ENCODE measurements at regions not wholly inside any gene's neighbourhood (a gene's known extent, or its start where the extent isn't known, plus 50 kb on each side); places are given as distances from the start of the nearest gene placed in this dataset.
A peak's percentile ranks its signal among the peaks of the same experiment; 100 is the strongest.

DNA sequence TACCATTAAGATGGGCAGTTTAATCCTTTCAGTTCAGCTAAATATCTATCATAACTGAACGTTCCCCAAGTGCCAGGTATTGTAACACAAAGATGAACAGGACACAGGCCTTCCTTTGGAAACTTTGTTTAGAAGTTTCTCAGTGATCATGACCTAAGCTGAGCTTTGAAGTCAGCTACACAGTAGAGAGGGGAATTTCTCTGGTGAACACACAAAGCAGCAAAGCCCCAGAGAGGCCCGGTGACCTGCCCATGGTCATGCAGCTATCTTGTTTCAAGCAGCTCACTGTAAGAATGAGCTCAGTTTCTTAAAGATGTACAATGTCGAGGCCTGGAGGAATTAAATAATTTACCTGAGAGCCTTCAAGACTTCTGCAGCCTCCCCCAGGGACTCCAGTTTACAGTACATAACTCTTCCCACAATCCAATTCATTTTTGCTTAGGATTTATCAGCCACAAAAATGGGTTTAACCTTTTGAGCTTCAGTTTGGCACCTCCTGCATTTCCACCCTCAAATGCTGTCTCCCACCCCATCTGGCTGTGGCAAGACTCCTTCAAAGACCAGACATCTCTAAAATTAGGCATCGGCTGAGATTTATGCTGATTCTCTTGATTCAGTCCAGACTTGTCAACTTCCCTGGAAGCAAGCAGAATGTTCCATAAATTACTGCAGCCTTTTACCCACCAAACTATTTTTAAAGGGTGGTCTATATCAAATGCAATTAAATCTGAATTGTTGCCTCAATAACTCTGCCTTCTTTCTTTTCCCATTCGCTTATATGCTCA, 325.6 kb downstream of the TXNL1 start:
- DNase-seq: no peak

DNA sequence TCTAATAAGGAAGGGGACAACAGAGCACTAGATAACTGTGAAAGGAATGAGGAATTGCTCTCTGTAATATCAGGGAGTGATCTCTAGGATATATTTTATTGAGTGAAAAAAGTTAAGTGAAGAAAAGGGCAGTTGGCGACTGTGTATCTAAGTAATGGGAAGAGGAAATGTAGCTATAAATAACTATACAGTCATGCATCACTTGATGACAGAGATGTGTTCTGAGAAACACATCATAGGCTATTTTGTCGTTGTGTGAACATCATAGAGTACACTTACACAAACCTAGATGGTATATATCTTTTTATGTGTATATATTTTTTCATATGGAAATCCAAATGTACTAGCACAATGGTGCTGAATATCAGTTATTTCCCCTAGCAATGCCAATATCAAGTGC, 329.3 kb downstream of the TXNL1 start:
- peak; percentile 44 for DNase-seq

- DNase-seq: no peak
Observed at GRCh38 chr18:56307354-56308170, 330.8 kb downstream of the TXNL1 start.

DNA sequence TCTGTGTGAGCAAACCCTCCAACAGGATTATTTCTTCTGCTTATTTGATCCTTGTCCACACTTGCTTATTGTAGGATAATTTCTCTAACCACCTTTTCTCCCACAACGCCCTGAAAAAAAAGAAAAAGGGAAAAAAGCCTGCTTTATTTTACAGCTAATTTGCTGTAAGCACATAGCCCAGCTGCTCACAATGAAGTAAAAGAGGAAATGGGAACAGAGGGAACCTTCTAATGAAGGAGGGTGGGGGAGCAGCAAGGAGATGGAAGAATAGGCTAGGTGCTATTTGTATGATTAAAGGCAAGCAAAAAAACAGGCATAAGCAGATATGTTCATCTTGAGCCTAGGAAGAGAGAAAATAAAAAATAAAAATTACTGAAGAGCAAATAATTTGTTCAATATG, 331.6 kb downstream of the TXNL1 start:
- no peak for DNase-seq

- peak; percentile 36 for DNase-seq
Observed at GRCh38 chr18:56305583-56305982, 332.8 kb downstream of the TXNL1 start.

GRCh38 chr18:56302156-56302555, 336.2 kb downstream of the TXNL1 start:
- no peak for DNase-seq

DNA sequence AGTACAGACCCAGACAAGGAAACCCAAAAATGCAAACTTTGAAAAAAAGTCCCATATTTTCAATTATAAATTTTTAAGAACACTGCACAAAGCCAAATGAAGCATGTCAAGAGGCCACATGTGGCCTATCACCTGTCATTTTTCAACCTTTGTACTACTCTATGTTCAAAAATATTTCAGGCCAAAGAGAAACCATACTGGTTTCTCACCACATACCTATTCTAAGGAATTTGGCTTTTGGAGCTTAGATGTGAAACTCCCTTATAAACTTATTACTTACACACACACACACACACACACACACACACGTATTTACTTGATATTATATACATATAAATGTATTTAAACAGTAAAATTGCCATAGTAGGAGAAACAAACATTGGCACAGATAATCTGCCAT, 338.7 kb downstream of the TXNL1 start:
- DNase-seq: no peak

DNA sequence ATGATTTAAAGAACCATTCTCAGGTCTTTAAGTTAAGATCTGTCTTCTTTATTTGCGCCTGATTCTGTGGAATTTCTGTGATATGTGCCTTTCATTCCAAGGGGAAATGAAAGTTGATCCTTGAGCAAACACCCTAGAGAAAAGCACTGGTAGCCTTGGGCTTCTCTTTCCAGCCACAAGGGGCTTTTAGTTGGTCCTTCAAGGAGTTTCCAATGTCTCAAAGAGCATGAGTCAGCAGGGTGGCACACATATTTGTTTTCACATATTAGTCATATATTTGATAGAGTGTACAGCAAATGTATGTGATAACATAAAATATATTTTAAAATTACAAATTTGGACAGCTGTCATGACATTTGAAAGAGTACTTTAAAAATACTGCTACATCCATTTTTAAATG, 339.5 kb downstream of the TXNL1 start:
- peak; percentile 86 for DNase-seq

DNA sequence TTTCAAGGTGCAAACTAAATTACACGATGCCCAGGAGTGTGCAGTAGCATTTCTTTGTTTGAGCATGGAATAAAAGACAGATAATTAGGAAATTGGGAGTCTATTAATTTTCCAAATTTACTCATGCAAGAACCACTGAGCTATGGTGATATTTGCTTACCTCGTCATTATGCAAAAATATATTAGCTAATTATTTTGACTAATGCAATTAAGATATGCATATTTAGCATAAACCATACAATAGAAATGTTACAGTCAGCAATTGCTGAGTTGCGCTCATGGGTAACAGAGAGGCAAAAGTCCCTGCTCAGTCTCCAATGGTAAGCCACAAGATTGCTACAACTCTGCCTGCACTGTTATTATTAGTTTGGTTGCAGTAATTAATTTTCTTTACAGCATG, 342.0 kb downstream of the TXNL1 start:
- no peak for DNase-seq

GRCh38 chr18:56294484-56295183, 343.8 kb downstream of the TXNL1 start:
- DNase-seq: peak; percentile 30

DNA sequence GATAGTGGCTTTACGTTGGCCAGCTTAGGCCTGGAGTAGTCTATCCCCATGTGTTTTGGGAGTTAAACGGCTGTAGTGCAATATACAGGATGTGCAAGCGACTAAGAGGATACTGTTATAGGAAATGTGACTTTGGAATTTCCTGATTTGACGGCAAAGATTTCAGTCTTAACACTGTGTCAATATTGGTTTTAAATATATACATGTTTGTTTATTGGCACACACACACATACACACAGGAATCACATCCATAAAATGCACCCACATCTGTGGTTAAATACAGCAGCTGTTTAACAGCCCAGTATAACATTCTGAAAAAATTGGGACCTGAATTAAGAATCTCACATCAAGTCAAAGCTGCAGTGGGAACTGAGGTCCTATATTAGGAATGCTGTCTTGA, 347.1 kb downstream of the TXNL1 start:
- DNase-seq: no peak

GRCh38 chr18:56289381-56289780, 349.0 kb downstream of the TXNL1 start:
- peak; percentile 70 for DNase-seq

DNA sequence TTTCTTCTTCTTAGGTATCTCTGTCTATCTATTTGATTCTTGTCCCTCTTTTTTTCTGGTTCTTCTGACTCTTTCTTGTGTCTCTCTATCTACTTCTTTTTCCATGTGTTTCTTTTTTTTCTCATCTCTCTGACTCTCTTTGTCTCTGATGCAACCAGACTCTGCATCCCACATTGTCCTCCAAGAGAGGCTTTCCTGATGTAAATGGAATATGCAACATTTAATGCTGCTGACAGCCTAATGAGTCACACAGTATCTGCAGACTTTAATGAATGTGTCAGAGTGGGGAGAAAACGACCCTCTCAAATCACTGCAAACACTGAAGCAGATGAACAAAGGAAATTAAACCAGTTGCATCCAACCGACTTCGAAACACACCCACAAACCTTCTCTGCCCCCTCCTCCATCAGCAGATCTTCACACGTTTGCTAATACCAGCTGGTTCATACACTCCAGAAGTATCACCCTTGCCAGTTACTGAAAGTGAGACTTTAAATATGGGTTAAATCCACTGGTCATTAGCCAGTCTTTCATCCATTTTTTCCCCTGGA, 351.5 kb downstream of the TXNL1 start:
- DNase-seq: peak; percentile 42

- DNase-seq: no peak
Observed at GRCh38 chr18:56285387-56286065, 352.9 kb downstream of the TXNL1 start.

DNA sequence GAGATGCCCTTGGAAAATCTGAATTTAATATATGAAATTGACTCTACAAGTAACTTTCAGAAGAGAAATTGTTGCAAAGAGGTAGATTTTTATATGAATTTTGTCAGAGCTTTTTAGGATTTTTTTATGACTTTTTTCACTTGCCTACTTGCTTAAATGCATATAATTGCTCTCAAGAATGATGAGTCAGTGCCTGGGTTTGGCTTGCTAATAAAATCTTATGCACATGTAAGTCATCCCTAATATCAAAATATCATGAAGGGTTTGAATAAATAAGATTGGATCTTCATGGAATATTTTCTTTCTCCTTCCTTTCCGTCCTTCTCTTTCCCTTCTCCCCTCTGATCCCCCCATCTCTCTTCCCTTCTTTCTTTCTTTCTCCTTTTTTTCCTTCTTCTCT, 354.1 kb downstream of the TXNL1 start:
- no peak for DNase-seq

GRCh38 chr18:56283316-56283715, 355.1 kb downstream of the TXNL1 start:
- peak; percentile 11 for DNase-seq

DNA sequence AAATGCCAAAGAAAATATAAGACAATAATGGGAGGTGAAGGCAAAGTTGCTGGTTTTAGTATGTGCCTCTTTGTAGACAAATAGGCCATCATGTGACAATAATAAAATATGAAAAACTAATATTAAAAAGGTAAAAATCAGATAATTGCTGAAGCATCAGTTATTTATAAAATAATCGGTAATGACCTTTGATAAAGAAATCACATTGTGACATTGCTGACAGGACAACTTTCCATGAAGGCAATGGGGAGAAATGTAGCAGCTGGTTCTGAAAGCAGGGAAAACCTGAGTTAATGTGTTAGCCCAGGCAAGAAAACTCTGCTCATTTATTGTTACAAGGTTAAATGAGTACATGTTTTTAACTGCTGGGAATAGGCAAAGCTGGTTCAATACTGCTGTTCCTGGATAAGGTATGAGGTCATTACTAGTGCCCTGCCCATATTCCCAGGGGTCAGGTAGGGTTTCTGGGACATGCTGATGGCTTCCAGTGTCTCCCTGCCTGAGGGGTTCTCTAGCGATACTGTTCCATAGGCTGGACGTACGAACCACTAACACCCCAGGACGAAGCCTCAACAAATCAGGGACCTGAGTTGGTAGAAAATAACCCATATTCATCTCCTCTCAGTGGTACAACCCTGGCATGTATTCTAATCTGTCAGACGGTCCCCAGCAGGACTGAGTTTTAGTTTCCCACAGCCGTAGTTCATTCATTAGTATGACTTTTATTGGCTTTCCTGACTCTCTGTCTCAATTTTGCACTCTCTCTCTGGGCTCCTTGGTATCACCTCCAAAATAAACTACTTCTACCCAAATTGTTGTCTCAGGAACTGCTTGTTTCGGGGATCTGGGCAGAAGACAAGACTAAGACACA, 355.9 kb downstream of the TXNL1 start:
- no peak for DNase-seq

DNA sequence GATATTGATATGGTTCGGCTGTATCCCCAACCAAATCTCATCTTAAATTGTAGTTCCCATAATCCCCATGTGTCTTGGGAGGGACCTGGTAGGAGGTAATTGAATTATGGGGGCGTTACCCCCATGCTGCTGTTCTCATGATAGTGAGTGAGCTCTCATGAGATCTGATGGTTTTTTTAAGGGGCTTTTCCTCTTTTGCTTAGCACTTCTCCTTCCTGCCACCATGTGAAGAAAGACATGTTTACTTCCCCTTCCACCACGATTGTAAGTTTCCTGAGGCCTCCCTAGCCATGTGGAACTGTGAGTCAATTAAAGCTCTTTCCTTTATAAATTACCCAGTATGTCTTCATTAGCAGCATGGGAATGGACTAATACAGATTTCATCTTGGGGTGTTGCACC, 358.6 kb downstream of the TXNL1 start:
- peak; percentile 60 for DNase-seq

DNA sequence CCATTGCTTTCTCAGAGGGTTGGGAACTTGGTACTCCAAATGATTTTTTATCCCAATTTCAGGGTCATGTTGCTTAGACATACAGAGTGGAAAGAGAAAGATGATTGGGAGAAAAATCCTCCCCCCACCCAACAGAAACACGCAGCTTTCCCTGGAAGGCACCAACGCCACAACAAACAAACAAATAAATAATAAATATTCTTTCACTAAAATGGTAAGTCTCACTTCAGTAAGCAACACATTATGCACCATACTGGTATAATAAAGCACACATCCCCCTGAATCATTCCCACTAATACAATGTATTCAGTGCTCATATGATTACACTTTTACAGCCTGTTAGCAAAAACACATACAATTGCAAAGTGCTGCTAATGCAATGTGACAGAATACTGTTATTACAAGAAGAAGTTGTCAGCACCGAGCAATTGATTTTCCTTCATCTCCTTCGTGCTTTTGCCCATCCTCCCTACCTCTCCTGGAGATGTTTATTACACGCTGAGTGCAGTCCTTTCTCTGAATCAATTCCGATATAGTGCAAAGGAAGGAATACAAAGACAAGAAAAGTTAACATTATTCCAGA, 359.9 kb downstream of the TXNL1 start:
- DNase-seq: no peak

- no peak for DNase-seq
Observed at GRCh38 chr18:56276466-56276865, 361.9 kb downstream of the TXNL1 start.

- peak; percentile 74 for DNase-seq
Observed at GRCh38 chr18:56273541-56274219, 364.7 kb downstream of the TXNL1 start.
